ENCODE measurements at regions not wholly inside any gene's neighbourhood (a gene's known extent, or its start where the extent isn't known, plus 50 kb on each side); places are given as distances from the start of the nearest gene placed in this dataset.

GRCh38 chr14:100010679-100011078 is 54.5 kb upstream of the EVL start:
- no peak for TF ChIP-seq POLR2A (IDR thresholded peaks at IDR 0.05)
- no peak for TF ChIP-seq CTCF (IDR thresholded peaks at IDR 0.05)
